Pancreas (tissue), 10 donors: ENCODE measurements at regions not wholly inside any gene's neighbourhood (a gene's known extent, or its start where the extent isn't known, plus 50 kb on each side); places are given as distances from the start of the nearest gene placed in this dataset.

Source experiments
- ATAC-seq, 4 donors: fragments of 200-7000 bp; cut with Tn5 transposase; one replicate each; pipeline versions ENCODE4 v1.8.0 to v1.9.1; 2020; ENCODE audit warnings: mild to moderate bottlenecking in 4 of 4, moderate library complexity in 4 of 4
- DNase-seq, 6 donors: peaks; one replicate each; pipeline ENCODE4 v3.0.0-alpha.2; 2020
- FAIRE-seq: peaks from 2 replicates; lab custom pipeline; 2012; peaks lifted over from hg19 to GRCh38; lab: Jason Lieb, UNC
- H3K27ac ChIP-seq, 4 donors: fragments of 200-600 bp; sonication (generic); 1 replicate in 3 of 4; 2 replicates in 1 of 4; pipeline versions ENCODE4 v1.5.0 to v1.8.0; 2020
- H3K27me3 ChIP-seq, 4 donors: fragments of 200-600 bp; one replicate each; pipeline ENCODE4 v1.8.0; 2021
- H3K36me3 ChIP-seq, 3 donors: fragments of 200-600 bp; sonication (generic) in 1 of 3; one replicate each; pipeline versions ENCODE4 v1.5.0 to v1.8.0; 2020 to 2021
- H3K4me1 ChIP-seq, 3 donors: fragments of 200-600 bp; one replicate each; pipeline ENCODE4 v1.8.0; 2021
- H3K4me3 ChIP-seq, 4 donors: fragments of 200-600 bp; sonication (generic) in 2 of 4; one replicate each; pipeline versions ENCODE4 v1.5.0 to v1.8.0; 2020 to 2021
- H3K9me3 ChIP-seq, 4 donors: fragments of 200-600 bp; one replicate each; pipeline ENCODE4 v1.8.0; 2021
- WGBS, 2 donors: extraction: QIAGEN DNeasy Blood & Tissue Kit; methylation state at CpG; one replicate each; pipeline ENCODE4 v1.1.7; 2013; 5-methylcytosine and 5-hydroxymethylcytosine counted together
- intact Hi-C, 3 donors: fragments of 100-400 bp; cut with DNase I; formaldehyde crosslinking; loops; one replicate each; pipeline versions ENCODE4 v1.11.1 to v1.14.2; 2022
- TF ChIP-seq, protein P1 (sequence below), 4 donors: fragments of 200-600 bp; sonication (generic) in 3 of 4; IDR thresholded peaks; one replicate each; pipeline versions ENCODE4 v1.5.0 to v1.8.0; 2021; ENCODE audit warnings: antibody characterized with exemption in 4 of 4
- donor health status: healthy with polysubstance abuse.
- donor health status: DM: no; HTN: no; CAD: no; lungs with moderate emphysema.
- donor health status: DM: no; HTN: no; CAD: no.
- donor health status: control.
- donor health status: control.
- donor health status: Bipolar disorder and iron deficiency.
- donor health status: DM: yes; HTN: yes; CAD: no.
- donor health status: DM: no; HTN: no; CAD: no.
- donor health status: DM: no; HTN: no; CAD: no.
- donor health status: DM: yes; HTN: yes; CAD: no.

DNA sequence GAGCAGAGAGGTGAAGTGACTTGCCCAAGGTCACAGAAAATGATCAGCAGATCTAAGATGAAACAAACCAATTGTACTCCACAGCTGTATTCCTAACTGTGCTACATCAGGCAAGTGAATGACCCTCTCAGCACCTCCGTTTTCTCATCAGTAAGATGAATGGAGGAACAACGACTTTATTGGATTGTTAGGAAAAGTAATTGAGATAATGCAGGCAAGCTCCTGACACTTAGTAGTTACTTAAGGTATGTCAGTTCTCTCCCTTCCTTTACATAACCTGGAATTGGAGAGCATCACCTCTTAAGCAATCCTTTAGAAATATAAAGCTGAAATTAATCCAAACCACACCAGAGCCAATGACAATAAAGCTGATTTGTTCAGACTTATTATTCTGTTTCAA lies 451.2 kb upstream of the CD180 start:
- FAIRE-seq (no peak), DNase-seq (no peak), ATAC-seq (no peak)
- 62 to 64% methylated on average over 2 of the region's 2 CpGs for WGBS, 2 donors
- peaks cover 0 to 5% (median 0%) of the 10 kb centered on the region in 3 donors for H3K4me1 ChIP-seq
- TF ChIP-seq, protein P1, sequence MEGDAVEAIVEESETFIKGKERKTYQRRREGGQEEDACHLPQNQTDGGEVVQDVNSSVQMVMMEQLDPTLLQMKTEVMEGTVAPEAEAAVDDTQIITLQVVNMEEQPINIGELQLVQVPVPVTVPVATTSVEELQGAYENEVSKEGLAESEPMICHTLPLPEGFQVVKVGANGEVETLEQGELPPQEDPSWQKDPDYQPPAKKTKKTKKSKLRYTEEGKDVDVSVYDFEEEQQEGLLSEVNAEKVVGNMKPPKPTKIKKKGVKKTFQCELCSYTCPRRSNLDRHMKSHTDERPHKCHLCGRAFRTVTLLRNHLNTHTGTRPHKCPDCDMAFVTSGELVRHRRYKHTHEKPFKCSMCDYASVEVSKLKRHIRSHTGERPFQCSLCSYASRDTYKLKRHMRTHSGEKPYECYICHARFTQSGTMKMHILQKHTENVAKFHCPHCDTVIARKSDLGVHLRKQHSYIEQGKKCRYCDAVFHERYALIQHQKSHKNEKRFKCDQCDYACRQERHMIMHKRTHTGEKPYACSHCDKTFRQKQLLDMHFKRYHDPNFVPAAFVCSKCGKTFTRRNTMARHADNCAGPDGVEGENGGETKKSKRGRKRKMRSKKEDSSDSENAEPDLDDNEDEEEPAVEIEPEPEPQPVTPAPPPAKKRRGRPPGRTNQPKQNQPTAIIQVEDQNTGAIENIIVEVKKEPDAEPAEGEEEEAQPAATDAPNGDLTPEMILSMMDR (IDR thresholded peaks at IDR 0.05), result no peak
- intact Hi-C loops, result no loop called here
- H3K27me3 ChIP-seq, result no peaks in the 10 kb centered on the region
- H3K27ac ChIP-seq, result peak overlapping the region in 2 of 4 donors; percentile 43 to 45
- H3K36me3 ChIP-seq, result no peaks in the 10 kb centered on the region
- no peaks in the 10 kb centered on the region for H3K9me3 ChIP-seq
- no peak overlapping the region for H3K4me3 ChIP-seq

DNA sequence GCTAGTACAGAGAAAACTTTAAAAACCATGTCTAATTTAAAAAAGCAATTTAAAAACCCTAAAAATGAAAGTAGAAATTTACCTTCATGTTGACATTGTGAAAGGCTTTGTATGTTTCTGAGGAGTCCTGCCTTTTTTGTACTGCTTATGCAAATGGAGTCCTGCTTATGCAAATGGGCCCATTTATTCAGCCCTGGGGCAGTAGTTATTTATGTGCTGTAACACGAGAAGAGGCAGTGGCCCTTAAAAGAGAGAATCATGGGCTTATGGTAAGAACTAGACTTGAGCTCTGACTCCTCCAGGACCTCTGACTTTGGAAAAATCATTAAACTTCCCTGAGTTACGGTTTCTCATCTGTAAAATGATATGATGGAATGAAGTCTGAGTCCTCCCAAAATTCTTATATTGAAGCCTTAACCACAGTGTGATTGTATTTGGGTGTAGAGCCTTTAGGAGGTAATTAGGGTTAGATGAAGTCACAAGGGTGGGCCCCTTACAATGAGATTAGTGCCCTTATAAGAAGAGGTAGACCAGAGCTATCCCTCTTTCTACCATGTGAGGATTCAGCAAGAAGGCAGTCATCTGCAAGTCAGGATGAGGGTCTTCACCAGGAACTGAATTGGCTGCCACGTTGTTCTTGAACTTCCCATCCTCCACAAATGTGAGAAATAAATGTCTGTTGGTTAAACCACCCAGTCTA lies 447.8 kb upstream of the CD180 start:
- 76 to 78% methylated on average over 3 of the region's 3 CpGs for WGBS, 2 donors
- FAIRE-seq, result no peak
- ATAC-seq, result no peak

DNA sequence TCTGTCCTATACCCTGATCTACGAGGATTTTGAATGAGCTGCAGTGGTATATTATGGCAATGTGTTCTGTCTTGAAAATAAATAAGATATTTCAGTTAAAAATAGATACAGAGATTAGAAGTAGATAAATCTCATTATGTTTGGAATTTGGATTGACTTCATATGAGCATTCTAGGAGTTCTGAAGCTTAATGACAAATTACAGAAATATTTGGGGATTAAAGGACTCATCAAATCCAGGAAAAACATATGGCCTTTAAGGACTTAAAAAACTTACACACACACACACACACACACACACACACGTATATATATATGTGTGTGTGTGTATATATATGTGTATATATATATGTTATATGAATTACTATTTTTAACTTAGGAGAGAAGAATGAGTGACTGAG lies 446.9 kb upstream of the CD180 start:
- H3K9me3 ChIP-seq, result no peaks in the 10 kb centered on the region
- no peak overlapping the region for H3K4me3 ChIP-seq
- H3K27ac ChIP-seq, result no peak overlapping the region
- FAIRE-seq, result no peak
- peaks cover 0 to 4% (median 0%) of the 10 kb centered on the region in 3 donors for H3K4me1 ChIP-seq
- TF ChIP-seq, protein P1 (IDR thresholded peaks at IDR 0.05), result no peak
- H3K27me3 ChIP-seq, result no peaks in the 10 kb centered on the region
- intact Hi-C loops, result no loop called here
- no peak for DNase-seq
- no peak for ATAC-seq
- 56 to 65% methylated on average over 2 of the region's 2 CpGs for whole genome bisulfite sequencing, 2 donors
- H3K36me3 ChIP-seq, result no peaks in the 10 kb centered on the region

More for the DNA sequence above, 447.8 kb upstream of the CD180 start:
- Histone ChIP-seq H3K4me3 (no peak overlapping the region), H3K27me3 (no peaks in the 10 kb centered on the region), H3K36me3 (no peaks in the 10 kb centered on the region), H3K9me3 (no peaks in the 10 kb centered on the region), H3K27ac (no peak overlapping the region), H3K4me1 (peaks cover 0 to 5% (median 0%) of the 10 kb centered on the region in 3 donors)
- TF ChIP-seq, protein P1 (IDR thresholded peaks at IDR 0.05), result no peak
- no peak for DNase-seq
- intact Hi-C loops, result no loop called here

DNA sequence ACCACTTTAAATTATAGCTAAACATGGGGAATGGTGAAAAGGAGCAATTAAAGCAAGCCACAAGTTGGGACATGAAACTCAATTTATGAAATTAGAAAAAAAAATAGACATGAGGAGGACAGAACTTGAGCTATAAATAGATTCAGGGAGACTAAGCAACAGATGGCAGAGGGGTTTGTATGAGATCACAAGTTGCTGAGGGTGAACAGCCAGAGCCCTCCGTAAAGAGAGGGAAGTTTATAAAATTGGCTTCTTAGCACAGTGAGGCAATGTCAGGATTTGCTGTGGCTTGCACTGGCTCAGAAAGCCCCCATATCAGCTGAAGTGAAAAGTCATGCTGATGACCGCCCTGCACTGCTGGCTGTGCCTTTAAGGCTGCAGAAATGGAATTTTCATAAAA lies 443.4 kb upstream of the CD180 start:
- no peak for DNase-seq
- intact Hi-C loops, result no loop called here
- H3K4me3 ChIP-seq, result no peak overlapping the region
- no peaks in the 10 kb centered on the region for H3K36me3 ChIP-seq
- H3K9me3 ChIP-seq, result no peaks in the 10 kb centered on the region
- no peak overlapping the region for H3K27ac ChIP-seq
- no peak for ATAC-seq
- FAIRE-seq, result no peak
- WGBS, 2 donors, result 76 to 79% methylated on average over 2 of the region's 2 CpGs
- TF ChIP-seq, protein P1 (IDR thresholded peaks at IDR 0.05), result no peak
- no peaks in the 10 kb centered on the region for H3K27me3 ChIP-seq
- H3K4me1 ChIP-seq, result no peaks in the 10 kb centered on the region

DNA sequence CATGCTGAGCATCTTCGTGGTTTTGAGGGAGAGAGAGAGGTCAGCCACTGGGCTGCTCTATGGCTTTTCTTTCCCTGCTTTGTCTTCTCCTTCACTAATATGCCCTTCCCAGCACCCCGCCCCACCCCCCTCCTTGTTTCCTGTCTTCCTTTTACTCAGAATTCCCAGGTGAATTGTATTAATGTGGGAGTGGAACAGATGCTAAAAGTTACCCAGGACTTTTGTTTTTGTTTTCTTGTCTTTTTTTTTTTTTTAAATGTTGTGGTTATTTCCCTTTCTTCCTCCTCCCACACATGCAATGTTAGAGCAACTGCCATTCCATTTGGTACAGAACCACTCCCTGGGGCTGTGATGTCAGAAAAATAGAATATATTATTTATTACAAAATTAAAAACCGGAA lies 442.7 kb upstream of the CD180 start:
- Histone ChIP-seq H3K27me3 (no peaks in the 10 kb centered on the region), H3K36me3 (no peaks in the 10 kb centered on the region), H3K9me3 (no peaks in the 10 kb centered on the region), H3K4me1 (no peaks in the 10 kb centered on the region), H3K4me3 (no peak overlapping the region), H3K27ac (no peak overlapping the region)
- 57% methylated on average over 3 of the region's 3 CpGs for WGBS, 2 donors
- no peak for ATAC-seq
- TF ChIP-seq, protein P1 (IDR thresholded peaks at IDR 0.05), result no peak
- DNase-seq, result no peak
- intact Hi-C loops, result no loop called here
- no peak for FAIRE-seq
